ENCODE measurements at regions not wholly inside any gene's neighbourhood (a gene's known extent, or its start where the extent isn't known, plus 50 kb on each side); places are given as distances from the start of the nearest gene placed in this dataset.

DNA sequence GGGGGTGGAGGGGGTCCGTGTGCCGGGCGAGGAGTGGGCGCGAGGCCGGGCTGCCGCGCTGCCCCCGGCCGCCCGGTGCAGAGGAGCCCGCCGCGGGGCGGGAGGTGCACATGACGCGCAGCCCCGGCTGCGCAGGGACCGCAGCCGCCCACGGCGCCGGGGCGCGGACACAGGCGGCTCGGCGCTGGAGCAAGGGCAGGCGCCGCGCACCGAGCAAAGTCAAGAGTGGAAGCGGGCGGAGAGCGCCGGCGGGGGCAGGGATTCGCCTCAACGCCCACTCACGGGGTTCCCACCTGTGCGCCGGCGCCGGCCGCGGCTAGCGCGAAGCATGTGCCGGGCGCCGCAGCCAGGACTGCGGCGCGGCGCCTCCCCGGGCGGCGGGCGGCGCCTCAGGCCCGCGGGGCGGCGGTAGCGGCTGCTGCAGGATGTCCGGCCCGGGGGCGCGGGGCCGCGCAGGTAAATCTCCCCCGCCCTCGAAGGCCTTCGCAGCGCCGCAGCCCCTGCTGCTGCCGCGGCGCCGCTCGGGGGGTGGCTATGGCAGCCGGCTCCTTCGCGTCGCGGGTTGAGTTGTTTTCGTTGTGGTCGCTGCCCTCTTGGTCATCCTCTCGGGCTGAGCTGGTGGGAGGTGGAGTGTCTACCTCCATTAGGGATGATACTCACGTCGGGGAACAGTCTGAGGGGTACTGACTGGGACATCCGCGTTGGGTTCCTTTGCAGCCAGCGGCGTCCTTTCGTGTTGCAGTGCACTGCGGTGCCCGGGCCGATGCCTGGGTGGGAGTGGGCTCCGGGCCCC is 216.3 kb upstream of the DTNA start:
- Histone ChIP-seq H3K27ac (ENCODE audit: extremely low read depth, low read depth, low read length) (peak overlapping the region; percentile 91), H3K4me3 (ENCODE audit: low read depth, low read length) (peak overlapping the region; percentile 72)

More for the DNA sequence above, 216.3 kb upstream of the DTNA start:
- ChIA-PET CTCF (interaction anchor here (0.6 to 1.0 kb wide), 3 partner anchors 294 to 689 kb away, joined by 3 read pairs; no protein-coding TSS in a partner anchor), POLR2A (interaction anchor here (0.7 kb wide), 1 partner anchor 99 kb away, joined by 3 read pairs; no protein-coding TSS in a partner anchor)
- no peaks in the 10 kb centered on the region for H3K9me3 ChIP-seq (ENCODE audit: control insufficient read depth, insufficient read depth, low read depth, low read length)
- H3K4me1 ChIP-seq (ENCODE audit: control insufficient read depth, insufficient read depth, low read length): peaks cover 22% of the 10 kb centered on the region
- TF ChIP-seq, protein P1, sequence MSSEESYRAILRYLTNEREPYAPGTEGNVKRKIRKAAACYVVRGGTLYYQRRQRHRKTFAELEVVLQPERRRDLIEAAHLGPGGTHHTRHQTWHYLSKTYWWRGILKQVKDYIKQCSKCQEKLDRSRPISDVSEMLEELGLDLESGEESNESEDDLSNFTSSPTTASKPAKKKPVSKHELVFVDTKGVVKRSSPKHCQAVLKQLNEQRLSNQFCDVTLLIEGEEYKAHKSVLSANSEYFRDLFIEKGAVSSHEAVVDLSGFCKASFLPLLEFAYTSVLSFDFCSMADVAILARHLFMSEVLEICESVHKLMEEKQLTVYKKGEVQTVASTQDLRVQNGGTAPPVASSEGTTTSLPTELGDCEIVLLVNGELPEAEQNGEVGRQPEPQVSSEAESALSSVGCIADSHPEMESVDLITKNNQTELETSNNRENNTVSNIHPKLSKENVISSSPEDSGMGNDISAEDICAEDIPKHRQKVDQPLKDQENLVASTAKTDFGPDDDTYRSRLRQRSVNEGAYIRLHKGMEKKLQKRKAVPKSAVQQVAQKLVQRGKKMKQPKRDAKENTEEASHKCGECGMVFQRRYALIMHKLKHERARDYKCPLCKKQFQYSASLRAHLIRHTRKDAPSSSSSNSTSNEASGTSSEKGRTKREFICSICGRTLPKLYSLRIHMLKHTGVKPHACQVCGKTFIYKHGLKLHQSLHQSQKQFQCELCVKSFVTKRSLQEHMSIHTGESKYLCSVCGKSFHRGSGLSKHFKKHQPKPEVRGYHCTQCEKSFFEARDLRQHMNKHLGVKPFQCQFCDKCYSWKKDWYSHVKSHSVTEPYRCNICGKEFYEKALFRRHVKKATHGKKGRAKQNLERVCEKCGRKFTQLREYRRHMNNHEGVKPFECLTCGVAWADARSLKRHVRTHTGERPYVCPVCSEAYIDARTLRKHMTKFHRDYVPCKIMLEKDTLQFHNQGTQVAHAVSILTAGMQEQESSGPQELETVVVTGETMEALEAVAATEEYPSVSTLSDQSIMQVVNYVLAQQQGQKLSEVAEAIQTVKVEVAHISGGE (tag by site-specific recombination; conservative IDR thresholded peaks at IDR 0.05; ENCODE audit: low read depth): peak; percentile 53
- TF ChIP-seq ZNF423 (tag by site-specific recombination; IDR thresholded peaks at IDR 0.05) (no peak), ZNF398 (tag by site-specific recombination; IDR thresholded peaks at IDR 0.05) (peak; percentile 66), ZFHX2 (tag by site-specific recombination; conservative IDR thresholded peaks at IDR 0.05) (peak; percentile 40; the same call in 1 of the 2 replicates), TCF7L2 (IDR thresholded peaks at IDR 0.05; ENCODE audit: borderline replicate concordance, low read depth, low read length) (no peak), ZBTB26 (tag by site-specific recombination; optimal IDR thresholded peaks at IDR 0.05) (peak; percentile 51), ZSCAN4 (tag by site-specific recombination; IDR thresholded peaks at IDR 0.05) (no peak), ZNF335 (tag by site-specific recombination; conservative IDR thresholded peaks at IDR 0.05) (peak; percentile 71), ZBTB8A (tag by site-specific recombination; IDR thresholded peaks at IDR 0.05) (0 out of 2 replicates have a peak, but pooled peaks have one; percentile 12), GLIS1 (tag by site-specific recombination; IDR thresholded peaks at IDR 0.05) (peak; percentile 34), SP3 (tag by site-specific recombination; IDR thresholded peaks at IDR 0.05) (0 out of 2 replicates have a peak, but pooled peaks have one; percentile 12), ZBTB20 (tag by site-specific recombination; IDR thresholded peaks at IDR 0.05) (peak; percentile 60; the same call in 1 of the 2 replicates), GLIS2 (tag by site-specific recombination; IDR thresholded peaks at IDR 0.05) (peak; percentile 56; the same call in 1 of the 2 replicates), GFI1B (tag by site-specific recombination; IDR thresholded peaks at IDR 0.05) (no peak)
- TF ChIP-seq, protein P2, sequence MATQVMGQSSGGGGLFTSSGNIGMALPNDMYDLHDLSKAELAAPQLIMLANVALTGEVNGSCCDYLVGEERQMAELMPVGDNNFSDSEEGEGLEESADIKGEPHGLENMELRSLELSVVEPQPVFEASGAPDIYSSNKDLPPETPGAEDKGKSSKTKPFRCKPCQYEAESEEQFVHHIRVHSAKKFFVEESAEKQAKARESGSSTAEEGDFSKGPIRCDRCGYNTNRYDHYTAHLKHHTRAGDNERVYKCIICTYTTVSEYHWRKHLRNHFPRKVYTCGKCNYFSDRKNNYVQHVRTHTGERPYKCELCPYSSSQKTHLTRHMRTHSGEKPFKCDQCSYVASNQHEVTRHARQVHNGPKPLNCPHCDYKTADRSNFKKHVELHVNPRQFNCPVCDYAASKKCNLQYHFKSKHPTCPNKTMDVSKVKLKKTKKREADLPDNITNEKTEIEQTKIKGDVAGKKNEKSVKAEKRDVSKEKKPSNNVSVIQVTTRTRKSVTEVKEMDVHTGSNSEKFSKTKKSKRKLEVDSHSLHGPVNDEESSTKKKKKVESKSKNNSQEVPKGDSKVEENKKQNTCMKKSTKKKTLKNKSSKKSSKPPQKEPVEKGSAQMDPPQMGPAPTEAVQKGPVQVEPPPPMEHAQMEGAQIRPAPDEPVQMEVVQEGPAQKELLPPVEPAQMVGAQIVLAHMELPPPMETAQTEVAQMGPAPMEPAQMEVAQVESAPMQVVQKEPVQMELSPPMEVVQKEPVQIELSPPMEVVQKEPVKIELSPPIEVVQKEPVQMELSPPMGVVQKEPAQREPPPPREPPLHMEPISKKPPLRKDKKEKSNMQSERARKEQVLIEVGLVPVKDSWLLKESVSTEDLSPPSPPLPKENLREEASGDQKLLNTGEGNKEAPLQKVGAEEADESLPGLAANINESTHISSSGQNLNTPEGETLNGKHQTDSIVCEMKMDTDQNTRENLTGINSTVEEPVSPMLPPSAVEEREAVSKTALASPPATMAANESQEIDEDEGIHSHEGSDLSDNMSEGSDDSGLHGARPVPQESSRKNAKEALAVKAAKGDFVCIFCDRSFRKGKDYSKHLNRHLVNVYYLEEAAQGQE (tag by site-specific recombination; IDR thresholded peaks at IDR 0.05): no peak
- no peaks in the 10 kb centered on the region for H3K36me3 ChIP-seq (ENCODE audit: control insufficient read depth in 2 of 2, insufficient read depth in 1 of 2, low read length in 2 of 2)

All from HEK293 (cell line).